Mucosa of descending colon (tissue), 3 donors: ENCODE measurements at regions not wholly inside any gene's neighbourhood (a gene's known extent, or its start where the extent isn't known, plus 50 kb on each side); places are given as distances from the start of the nearest gene placed in this dataset.

ENCODE experiments used
- ATAC-seq: fragments of 200-7000 bp; cut with Tn5 transposase; one replicate; pipeline ENCODE4 v1.9.1; 2020; ENCODE audit warnings: mild to moderate bottlenecking, moderate library complexity
- DNase-seq, 3 donors: peaks; one replicate each; pipeline ENCODE4 v3.0.0-alpha.2; 2020
- H3K36me3 ChIP-seq: fragments of 200-600 bp; one replicate; pipeline ENCODE4 v1.8.0; 2021; ENCODE audit warnings: low read depth, mild to moderate bottlenecking
- H3K4me1 ChIP-seq: fragments of 200-600 bp; one replicate; pipeline ENCODE4 v1.8.0; 2021; ENCODE audit warnings: low read depth, mild to moderate bottlenecking
- H3K4me3 ChIP-seq: fragments of 200-600 bp; one replicate; pipeline ENCODE4 v1.8.0; 2021; ENCODE audit warnings: mild to moderate bottlenecking
- H3K9me3 ChIP-seq: fragments of 200-600 bp; one replicate; pipeline ENCODE4 v1.8.0; 2021; ENCODE audit warnings: mild to moderate bottlenecking
- CTCF ChIP-seq: fragments of 200-600 bp; IDR thresholded peaks from one replicate; pipeline ENCODE4 v1.8.0; 2022; ENCODE audit warnings: antibody characterized with exemption, mild to moderate bottlenecking
- intact Hi-C, 2 donors: fragments of 100-400 bp; cut with DNase I in 1 of 2; cut with micrococcal nuclease in 1 of 2; formaldehyde crosslinking; loops; one replicate each; pipeline versions ENCODE4 v1.11.0 to v1.11.1; 2022; cut with DNase I, micrococcal nuclease
- donor health status: DM: no; HTN: no; CAD: no; lungs with moderate emphysema.
- donor health status: DM: no; HTN: no; CAD: no.
- donor health status: DM: no; HTN: yes; CAD: no.

GRCh38 chrX:104359124-104359523, 104.4 kb upstream of the ESX1 start:
- no peaks in the 10 kb centered on the region for H3K9me3 ChIP-seq
- intact Hi-C loops, result no loop called here
- no peak for DNase-seq
- no peak for TF ChIP-seq CTCF
- no peaks in the 10 kb centered on the region for H3K4me1 ChIP-seq
- ATAC-seq, result no peak
- H3K4me3 ChIP-seq, result no peak overlapping the region
- H3K36me3 ChIP-seq, result no peaks in the 10 kb centered on the region

GRCh38 chrX:104351173-104351769, 96.5 kb upstream of the ESX1 start:
- H3K4me1 ChIP-seq, result no peaks in the 10 kb centered on the region
- H3K9me3 ChIP-seq, result no peaks in the 10 kb centered on the region
- ATAC-seq, result peak; percentile 47
- no peak for DNase-seq
- intact Hi-C loops, result no loop called here
- H3K4me3 ChIP-seq, result no peak overlapping the region
- H3K36me3 ChIP-seq, result no peaks in the 10 kb centered on the region
- no peak for TF ChIP-seq CTCF

- Histone ChIP-seq H3K9me3 (no peaks in the 10 kb centered on the region), H3K4me3 (no peak overlapping the region), H3K4me1 (no peaks in the 10 kb centered on the region), H3K36me3 (no peaks in the 10 kb centered on the region)
- DNase-seq (peak in 1 of 3 donors; percentile 3), ATAC-seq (peak; percentile 78)
- intact Hi-C loops, result no loop called here
- no peak for TF ChIP-seq CTCF
Observed at GRCh38 chrX:104347860-104348259, 93.1 kb upstream of the ESX1 start.

GRCh38 chrX:104343428-104344129, 88.8 kb upstream of the ESX1 start:
- Histone ChIP-seq H3K36me3 (no peaks in the 10 kb centered on the region), H3K9me3 (no peaks in the 10 kb centered on the region), H3K4me3 (no peak overlapping the region), H3K4me1 (no peaks in the 10 kb centered on the region)
- ATAC-seq, result peak; percentile 92
- DNase-seq, result peak in 2 of 3 donors; percentile 27 to 83
- TF ChIP-seq CTCF, result no peak
- intact Hi-C loops, result no loop called here

- ATAC-seq, result no peak
- TF ChIP-seq CTCF, result no peak
- no peaks in the 10 kb centered on the region for H3K9me3 ChIP-seq
- intact Hi-C loops, result no loop called here
- H3K36me3 ChIP-seq, result no peaks in the 10 kb centered on the region
- no peaks in the 10 kb centered on the region for H3K4me1 ChIP-seq
- H3K4me3 ChIP-seq, result no peak overlapping the region
- DNase-seq, result no peak
Observed at GRCh38 chrX:104342065-104342464, 87.3 kb upstream of the ESX1 start.
